Type B pancreatic cell (in vitro differentiated cells): ENCODE measurements at regions not wholly inside any gene's neighbourhood (a gene's known extent, or its start where the extent isn't known, plus 50 kb on each side); places are given as distances from the start of the nearest gene placed in this dataset.

Source experiments
- DNase-seq: peaks from one replicate; pipeline ENCODE4 v3.0.0; 2021; ENCODE audit warnings: mixed read lengths; ENCODE audit not compliant: unreplicated experiment; ENCODE audit errors: extremely low spot score
- H3K27ac Mint-ChIP-seq: 2 replicates; pipeline ENCODE4 v1.8.0; 2021; ENCODE audit warnings: mild to moderate bottlenecking, mixed read lengths
- H3K27me3 Mint-ChIP-seq: 2 replicates; pipeline ENCODE4 v1.8.0; 2021; ENCODE audit warnings: mixed read lengths
- H3K36me3 Mint-ChIP-seq: 2 replicates; pipeline ENCODE4 v1.8.0; 2021; ENCODE audit warnings: mixed read lengths
- H3K4me1 Mint-ChIP-seq: one replicate; pipeline ENCODE4 v1.8.0; 2021; ENCODE audit warnings: mixed read lengths; ENCODE audit not compliant: unreplicated experiment
- H3K4me3 Mint-ChIP-seq: 2 replicates; pipeline ENCODE4 v1.8.0; 2021; ENCODE audit warnings: mild to moderate bottlenecking, mixed read lengths
- H3K9me3 Mint-ChIP-seq: 2 replicates; pipeline ENCODE4 v1.8.0; 2021; ENCODE audit warnings: mixed read lengths
- TF ChIP-seq, protein P1 (sequence below): fragments of 200-600 bp; sonication (generic); conservative IDR thresholded peaks from 2 replicates; pipeline ENCODE4 v1.5.0; 2021; ENCODE audit warnings: antibody characterized with exemption, mild to moderate bottlenecking

DNA sequence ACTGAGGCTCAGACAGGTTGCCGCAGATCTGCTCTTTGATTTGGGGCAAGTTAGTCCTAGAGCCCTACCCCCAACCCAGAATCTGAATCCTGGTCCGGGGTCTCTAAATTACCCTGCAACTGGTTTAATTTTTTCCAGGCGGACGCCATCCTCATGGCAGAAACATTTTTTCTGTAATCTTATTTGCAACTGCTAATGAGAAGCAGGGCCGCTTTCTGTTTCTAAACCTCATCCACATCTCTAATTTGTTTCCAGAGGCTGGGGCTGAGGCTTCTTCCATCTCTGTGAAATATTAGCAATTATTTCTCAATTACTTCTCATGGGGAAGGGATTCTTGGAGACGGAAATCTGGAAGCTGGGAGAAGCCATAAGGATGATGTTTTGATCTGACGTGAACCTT, 261.6 kb downstream of the RPS24 start:
- no peak for DNase-seq
- Mint-ChIP-seq H3K27me3 (peaks cover 3% of the 10 kb centered on the region), H3K4me3 (peak overlapping the region; percentile 22), H3K4me1 (peaks cover 37% of the 10 kb centered on the region), H3K27ac (peak overlapping the region; percentile 5), H3K9me3 (no peaks in the 10 kb centered on the region), H3K36me3 (no peaks in the 10 kb centered on the region)
- TF ChIP-seq, protein P1, sequence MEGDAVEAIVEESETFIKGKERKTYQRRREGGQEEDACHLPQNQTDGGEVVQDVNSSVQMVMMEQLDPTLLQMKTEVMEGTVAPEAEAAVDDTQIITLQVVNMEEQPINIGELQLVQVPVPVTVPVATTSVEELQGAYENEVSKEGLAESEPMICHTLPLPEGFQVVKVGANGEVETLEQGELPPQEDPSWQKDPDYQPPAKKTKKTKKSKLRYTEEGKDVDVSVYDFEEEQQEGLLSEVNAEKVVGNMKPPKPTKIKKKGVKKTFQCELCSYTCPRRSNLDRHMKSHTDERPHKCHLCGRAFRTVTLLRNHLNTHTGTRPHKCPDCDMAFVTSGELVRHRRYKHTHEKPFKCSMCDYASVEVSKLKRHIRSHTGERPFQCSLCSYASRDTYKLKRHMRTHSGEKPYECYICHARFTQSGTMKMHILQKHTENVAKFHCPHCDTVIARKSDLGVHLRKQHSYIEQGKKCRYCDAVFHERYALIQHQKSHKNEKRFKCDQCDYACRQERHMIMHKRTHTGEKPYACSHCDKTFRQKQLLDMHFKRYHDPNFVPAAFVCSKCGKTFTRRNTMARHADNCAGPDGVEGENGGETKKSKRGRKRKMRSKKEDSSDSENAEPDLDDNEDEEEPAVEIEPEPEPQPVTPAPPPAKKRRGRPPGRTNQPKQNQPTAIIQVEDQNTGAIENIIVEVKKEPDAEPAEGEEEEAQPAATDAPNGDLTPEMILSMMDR: no peak

DNA sequence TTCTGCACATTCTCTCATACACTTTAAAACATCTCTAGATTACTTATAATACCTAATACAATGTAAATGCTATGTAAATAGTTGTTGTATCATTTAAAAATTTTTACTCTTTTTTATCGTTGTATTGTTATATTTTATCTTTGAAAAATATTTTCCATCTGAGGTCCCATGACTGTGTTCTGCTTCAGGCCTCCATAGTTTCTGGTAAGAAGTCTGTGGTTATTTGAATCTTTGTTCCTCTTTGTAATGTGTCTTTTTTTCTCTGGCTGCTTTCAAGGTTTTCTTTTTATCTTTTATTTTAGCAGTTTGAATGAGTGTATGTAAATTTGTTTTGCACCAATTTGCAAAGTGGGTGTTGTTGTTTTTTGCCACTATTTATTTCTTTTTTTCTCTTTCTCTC, 263.1 kb downstream of the RPS24 start:
- Mint-ChIP-seq H3K4me3 (no peak overlapping the region), H3K9me3 (no peaks in the 10 kb centered on the region), H3K27ac (no peak overlapping the region), H3K27me3 (no peaks in the 10 kb centered on the region), H3K36me3 (no peaks in the 10 kb centered on the region), H3K4me1 (peaks cover 32% of the 10 kb centered on the region)
- DNase-seq: no peak
- TF ChIP-seq, protein P1: no peak

GRCh38 chr10:78297997-78298396, 264.3 kb downstream of the RPS24 start:
- H3K4me3 Mint-ChIP-seq: no peak overlapping the region
- no peaks in the 10 kb centered on the region for H3K27me3 Mint-ChIP-seq
- no peak for DNase-seq
- H3K27ac Mint-ChIP-seq: no peak overlapping the region
- H3K9me3 Mint-ChIP-seq: no peaks in the 10 kb centered on the region
- H3K4me1 Mint-ChIP-seq: peaks cover 36% of the 10 kb centered on the region
- TF ChIP-seq, protein P1: no peak
- no peaks in the 10 kb centered on the region for H3K36me3 Mint-ChIP-seq

- no peaks in the 10 kb centered on the region for H3K27me3 Mint-ChIP-seq
- no peak overlapping the region for H3K4me3 Mint-ChIP-seq
- no peaks in the 10 kb centered on the region for H3K36me3 Mint-ChIP-seq
- TF ChIP-seq, protein P1: no peak
- no peak overlapping the region for H3K27ac Mint-ChIP-seq
- H3K9me3 Mint-ChIP-seq: no peaks in the 10 kb centered on the region
- H3K4me1 Mint-ChIP-seq: peaks cover 32% of the 10 kb centered on the region
- DNase-seq: no peak
Measured at GRCh38 chr10:78298835-78299234, 265.2 kb downstream of the RPS24 start.

- DNase-seq: peak; percentile 43
- Mint-ChIP-seq H3K27me3 (no peaks in the 10 kb centered on the region), H3K4me3 (no peak overlapping the region), H3K9me3 (no peaks in the 10 kb centered on the region), H3K27ac (no peak overlapping the region), H3K36me3 (no peaks in the 10 kb centered on the region), H3K4me1 (peaks cover 30% of the 10 kb centered on the region)
- TF ChIP-seq, protein P1: no peak
Measured at GRCh38 chr10:78299851-78300468, 266.3 kb downstream of the RPS24 start.

DNA sequence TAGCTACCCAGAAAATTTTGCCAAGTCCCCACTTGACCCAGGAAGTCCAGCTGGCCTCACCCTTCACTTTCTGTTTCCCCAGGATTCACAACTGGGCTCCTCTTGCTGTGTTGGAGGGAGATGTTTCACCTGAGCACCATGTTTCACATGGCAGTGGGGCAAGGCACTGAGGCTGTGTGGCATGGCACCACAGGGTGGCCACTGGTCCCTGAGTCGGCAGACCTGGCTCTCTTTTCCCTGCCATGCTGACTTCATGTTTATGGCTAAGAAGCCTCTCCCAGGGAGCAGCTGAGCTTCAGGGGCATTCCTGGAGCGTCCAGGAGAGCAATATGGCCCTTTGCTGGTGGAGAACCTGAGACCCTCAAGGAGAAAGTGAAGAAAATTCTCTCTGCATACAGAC, 266.9 kb downstream of the RPS24 start:
- peak; percentile 16 for DNase-seq
- no peaks in the 10 kb centered on the region for H3K36me3 Mint-ChIP-seq

More for the DNA sequence above, 266.9 kb downstream of the RPS24 start:
- no peak overlapping the region for H3K4me3 Mint-ChIP-seq
- no peaks in the 10 kb centered on the region for H3K27me3 Mint-ChIP-seq
- H3K4me1 Mint-ChIP-seq: peaks cover 24% of the 10 kb centered on the region
- TF ChIP-seq, protein P1: no peak
- no peaks in the 10 kb centered on the region for H3K9me3 Mint-ChIP-seq
- no peak overlapping the region for H3K27ac Mint-ChIP-seq
